PC-3 (cell line): ENCODE measurements at regions not wholly inside any gene's neighbourhood (a gene's known extent, or its start where the extent isn't known, plus 50 kb on each side); places are given as distances from the start of the nearest gene placed in this dataset.

ENCODE experiments used
- EZH2 ChIP-seq: fragments of 300-600 bp; sonication (generic); IDR thresholded peaks from one replicate; pipeline ENCODE4 v1.6.1; 2017; ENCODE audit warnings: antibody characterized with exemption, mild to moderate bottlenecking, low read length; ENCODE audit not compliant: unreplicated experiment
- EZH2phosphoT487 ChIP-seq: fragments of 300-600 bp; sonication (generic); IDR thresholded peaks from 2 replicates; pipeline ENCODE4 v1.6.1; 2018; ENCODE audit warnings: mild to moderate bottlenecking, antibody characterized with exemption, low read length, borderline replicate concordance
- TF ChIP-seq, protein P1 (sequence below): fragments of 300-600 bp; sonication (generic); conservative IDR thresholded peaks from 2 replicates; pipeline ENCODE4 v1.5.1; 2017; ENCODE audit warnings: antibody characterized with exemption, low read depth, mild to moderate bottlenecking, low read length

DNA sequence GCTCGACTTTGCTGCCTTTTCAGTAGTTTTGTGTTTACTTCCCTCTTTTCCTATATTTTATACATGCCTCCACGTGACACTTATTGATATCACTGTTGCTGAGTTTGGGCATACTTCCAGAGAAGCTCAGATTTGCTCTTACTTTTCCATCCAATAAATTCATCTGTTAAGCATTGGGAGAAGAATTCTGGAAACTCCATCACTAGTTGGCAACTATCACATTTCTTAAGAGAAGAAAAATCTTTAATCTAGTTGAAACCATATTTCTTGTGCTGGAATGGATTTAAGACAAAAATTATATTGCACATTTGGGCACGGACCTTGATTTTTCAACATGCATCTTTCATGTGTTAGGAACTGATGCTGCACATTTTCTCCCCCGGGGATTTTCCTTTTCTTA is 52.6 kb upstream of the CPO start:
- no peak for TF ChIP-seq EZH2phosphoT487
- TF ChIP-seq, protein P1, sequence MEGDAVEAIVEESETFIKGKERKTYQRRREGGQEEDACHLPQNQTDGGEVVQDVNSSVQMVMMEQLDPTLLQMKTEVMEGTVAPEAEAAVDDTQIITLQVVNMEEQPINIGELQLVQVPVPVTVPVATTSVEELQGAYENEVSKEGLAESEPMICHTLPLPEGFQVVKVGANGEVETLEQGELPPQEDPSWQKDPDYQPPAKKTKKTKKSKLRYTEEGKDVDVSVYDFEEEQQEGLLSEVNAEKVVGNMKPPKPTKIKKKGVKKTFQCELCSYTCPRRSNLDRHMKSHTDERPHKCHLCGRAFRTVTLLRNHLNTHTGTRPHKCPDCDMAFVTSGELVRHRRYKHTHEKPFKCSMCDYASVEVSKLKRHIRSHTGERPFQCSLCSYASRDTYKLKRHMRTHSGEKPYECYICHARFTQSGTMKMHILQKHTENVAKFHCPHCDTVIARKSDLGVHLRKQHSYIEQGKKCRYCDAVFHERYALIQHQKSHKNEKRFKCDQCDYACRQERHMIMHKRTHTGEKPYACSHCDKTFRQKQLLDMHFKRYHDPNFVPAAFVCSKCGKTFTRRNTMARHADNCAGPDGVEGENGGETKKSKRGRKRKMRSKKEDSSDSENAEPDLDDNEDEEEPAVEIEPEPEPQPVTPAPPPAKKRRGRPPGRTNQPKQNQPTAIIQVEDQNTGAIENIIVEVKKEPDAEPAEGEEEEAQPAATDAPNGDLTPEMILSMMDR: no peak
- no peak for TF ChIP-seq EZH2
